ENCODE measurements at regions not wholly inside any gene's neighbourhood (a gene's known extent, or its start where the extent isn't known, plus 50 kb on each side); places are given as distances from the start of the nearest gene placed in this dataset.
A peak's percentile ranks its signal among the peaks of the same experiment; 100 is the strongest.

DNA sequence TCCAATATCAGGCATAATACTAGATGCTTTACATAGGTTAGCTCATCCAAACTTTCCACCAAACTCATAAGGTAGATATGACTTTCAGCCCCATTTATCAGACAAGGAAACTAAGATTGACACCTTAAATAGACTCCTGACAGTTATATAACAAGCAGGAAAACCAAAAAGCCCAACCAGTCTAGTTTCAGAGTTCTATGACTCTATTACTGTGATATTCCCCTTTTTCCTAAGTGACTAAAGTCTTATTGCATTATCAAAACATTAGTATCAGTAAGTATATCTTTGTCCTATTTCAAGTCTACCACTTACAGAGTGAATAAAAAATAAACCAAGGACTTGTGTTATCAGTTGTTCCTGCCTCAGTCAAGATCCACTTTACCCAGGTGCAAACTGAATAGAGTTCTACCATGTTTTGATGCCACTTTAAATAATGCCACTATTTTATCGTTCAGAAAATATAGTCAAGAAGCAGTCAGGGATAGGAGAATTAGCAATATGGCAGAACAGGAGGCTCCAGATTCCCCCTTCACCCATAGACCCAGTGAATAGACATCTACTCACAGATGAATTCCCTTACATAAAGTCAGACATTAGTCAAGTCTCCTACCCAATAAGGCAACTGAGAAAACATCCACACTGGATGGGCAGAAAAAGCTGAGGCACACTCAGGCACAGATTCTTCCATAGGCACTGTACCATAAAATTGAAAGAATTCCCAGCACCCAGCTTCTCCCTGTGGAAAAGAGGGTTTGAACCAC is 74.1 kb downstream of the CRPPA start:
- Histone ChIP-seq H3K9me3 (ENCODE audit: control insufficient read depth, insufficient read depth, low read length) (no peaks in the 10 kb centered on the region), H3K4me3 (ENCODE audit: low read depth, low read length) (no peak overlapping the region), H3K27me3 (ENCODE audit: control insufficient read depth, insufficient read depth, low read length) (no peaks in the 10 kb centered on the region), H3K27ac (ENCODE audit: low read depth, low read length) (no peak overlapping the region)
- ChIA-PET POLR2A (interaction anchor here (0.6 to 1.2 kb wide), 2 partner anchors 69 to 73 kb away, joined by 3 to 4 read pairs; no protein-coding TSS in a partner anchor), CTCF (interaction anchor here (1.9 kb wide), 1 partner anchor 217 kb away, joined by 5 read pairs; no protein-coding TSS in a partner anchor)
- DNase-seq (ENCODE audit: low read depth, low spot score): no peak
- TF ChIP-seq, protein P1, sequence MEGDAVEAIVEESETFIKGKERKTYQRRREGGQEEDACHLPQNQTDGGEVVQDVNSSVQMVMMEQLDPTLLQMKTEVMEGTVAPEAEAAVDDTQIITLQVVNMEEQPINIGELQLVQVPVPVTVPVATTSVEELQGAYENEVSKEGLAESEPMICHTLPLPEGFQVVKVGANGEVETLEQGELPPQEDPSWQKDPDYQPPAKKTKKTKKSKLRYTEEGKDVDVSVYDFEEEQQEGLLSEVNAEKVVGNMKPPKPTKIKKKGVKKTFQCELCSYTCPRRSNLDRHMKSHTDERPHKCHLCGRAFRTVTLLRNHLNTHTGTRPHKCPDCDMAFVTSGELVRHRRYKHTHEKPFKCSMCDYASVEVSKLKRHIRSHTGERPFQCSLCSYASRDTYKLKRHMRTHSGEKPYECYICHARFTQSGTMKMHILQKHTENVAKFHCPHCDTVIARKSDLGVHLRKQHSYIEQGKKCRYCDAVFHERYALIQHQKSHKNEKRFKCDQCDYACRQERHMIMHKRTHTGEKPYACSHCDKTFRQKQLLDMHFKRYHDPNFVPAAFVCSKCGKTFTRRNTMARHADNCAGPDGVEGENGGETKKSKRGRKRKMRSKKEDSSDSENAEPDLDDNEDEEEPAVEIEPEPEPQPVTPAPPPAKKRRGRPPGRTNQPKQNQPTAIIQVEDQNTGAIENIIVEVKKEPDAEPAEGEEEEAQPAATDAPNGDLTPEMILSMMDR (IDR thresholded peaks at IDR 0.05; ENCODE audit: low read depth, low read length): no peak

DNA sequence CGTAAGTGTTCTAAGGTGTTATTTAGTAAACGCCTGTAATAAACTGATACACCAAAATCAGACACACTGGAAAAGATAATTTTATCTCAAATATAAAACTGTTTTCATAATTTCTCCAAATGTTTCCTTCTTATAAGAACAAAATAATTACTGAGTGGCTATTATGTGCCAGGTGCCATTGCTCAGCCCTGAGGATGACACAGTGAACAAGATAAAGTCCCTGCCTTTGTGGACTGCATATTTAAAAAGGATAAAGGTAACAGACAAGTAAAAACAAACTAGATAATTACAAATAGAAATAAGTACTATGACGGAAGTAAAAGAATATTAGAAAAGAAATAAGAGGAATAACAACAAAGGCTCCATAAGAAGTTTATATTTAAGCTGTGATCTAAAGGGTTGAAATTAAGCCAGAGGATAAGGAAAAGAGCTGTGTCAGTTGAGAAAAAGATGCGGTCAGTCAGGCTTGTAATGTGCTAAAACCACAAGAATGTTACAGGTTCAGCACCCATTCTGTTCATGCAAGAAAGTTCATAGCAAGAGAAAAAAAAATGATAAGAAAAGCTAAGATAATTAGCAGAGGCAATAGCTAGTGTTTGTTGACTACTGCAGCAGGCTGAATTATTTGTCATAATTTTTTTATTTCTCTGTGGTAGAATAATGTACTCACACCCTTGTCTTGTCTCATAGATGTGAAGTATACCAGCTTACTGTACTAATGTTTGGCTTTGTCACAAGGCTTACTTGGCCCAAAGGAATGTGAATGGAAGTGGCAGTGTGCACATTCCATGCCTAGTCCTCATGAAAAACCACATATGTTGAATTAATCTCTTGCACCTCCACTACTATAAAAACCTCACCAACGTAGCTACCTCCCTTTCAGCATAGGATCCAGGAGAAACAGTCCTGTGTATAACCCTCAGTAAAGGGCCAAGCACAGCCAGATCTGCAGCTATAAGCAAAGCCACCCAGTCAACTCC is 75.1 kb downstream of the CRPPA start:
- Histone ChIP-seq H3K4me3 (ENCODE audit: low read depth, low read length) (no peak overlapping the region), H3K27me3 (ENCODE audit: control insufficient read depth, insufficient read depth, low read length) (no peaks in the 10 kb centered on the region), H3K27ac (ENCODE audit: low read depth, low read length) (no peak overlapping the region), H3K9me3 (ENCODE audit: control insufficient read depth, insufficient read depth, low read length) (no peaks in the 10 kb centered on the region)
- TF ChIP-seq, protein P1 (IDR thresholded peaks at IDR 0.05; ENCODE audit: low read depth, low read length): no peak
- CTCF ChIA-PET: interaction anchor here (1.9 kb wide), 1 partner anchor 218 kb away, joined by 5 read pairs; no protein-coding TSS in a partner anchor
- POLR2A ChIA-PET: interaction anchor here (0.5 to 1.0 kb wide), 2 partner anchors 74 to 433 kb away, joined by 3 read pairs; no protein-coding TSS in a partner anchor
- DNase-seq (ENCODE audit: low read depth, low spot score): peak; percentile 16

DNA sequence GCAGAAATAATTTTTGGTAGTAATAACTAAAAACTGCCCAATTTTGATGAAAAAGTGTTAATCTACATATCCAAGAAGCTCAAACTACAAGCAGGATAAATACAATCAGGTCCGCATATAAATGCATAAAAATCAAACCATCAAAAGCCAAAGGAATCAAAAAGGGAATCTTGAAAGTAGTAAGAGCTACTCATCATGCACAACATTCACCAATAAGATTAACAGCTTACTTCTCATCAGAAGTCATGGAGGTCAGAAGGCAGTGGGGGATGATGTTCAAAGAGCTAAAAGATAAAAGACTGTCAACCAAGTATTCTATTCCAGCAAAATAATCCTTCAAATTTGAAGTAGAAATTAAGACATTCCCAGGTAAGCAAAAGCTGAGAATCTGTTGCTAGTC is 76.4 kb downstream of the CRPPA start:
- CTCF ChIA-PET: no interaction called here
- Histone ChIP-seq H3K27me3 (ENCODE audit: control insufficient read depth, insufficient read depth, low read length) (no peaks in the 10 kb centered on the region), H3K4me3 (ENCODE audit: low read depth, low read length) (no peak overlapping the region), H3K9me3 (ENCODE audit: control insufficient read depth, insufficient read depth, low read length) (no peaks in the 10 kb centered on the region), H3K27ac (ENCODE audit: low read depth, low read length) (no peak overlapping the region)
- TF ChIP-seq, protein P1 (IDR thresholded peaks at IDR 0.05; ENCODE audit: low read depth, low read length): no peak
- no peak for DNase-seq (ENCODE audit: low read depth, low spot score)
- POLR2A ChIA-PET: no interaction called here

DNA sequence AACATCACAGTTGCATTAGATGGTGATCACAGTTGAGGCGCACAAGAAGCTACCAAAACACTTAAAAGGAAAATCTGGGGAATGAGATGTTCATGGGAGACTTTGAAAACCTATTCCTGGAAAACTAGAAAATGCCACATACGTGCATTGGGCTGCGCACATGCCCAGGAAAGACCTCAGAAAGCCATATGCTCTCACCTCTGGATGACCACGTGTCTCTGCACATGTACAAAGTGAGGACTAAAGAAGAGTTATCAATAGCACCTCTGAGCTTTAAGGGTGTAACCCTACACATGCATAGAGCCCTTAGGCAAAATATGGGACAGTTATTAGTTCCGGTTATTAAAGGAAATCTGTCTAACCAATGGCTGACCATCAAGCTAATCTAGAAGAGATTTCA is 77.7 kb downstream of the CRPPA start:
- ChIA-PET CTCF (no interaction called here), POLR2A (interaction anchor here (0.7 kb wide), 1 partner anchor 128 kb away, joined by 5 read pairs; no protein-coding TSS in a partner anchor)
- Histone ChIP-seq H3K4me3 (ENCODE audit: low read depth, low read length) (no peak overlapping the region), H3K9me3 (ENCODE audit: control insufficient read depth, insufficient read depth, low read length) (no peaks in the 10 kb centered on the region; the same call in 1 of the 2 replicates), H3K27ac (ENCODE audit: low read depth, low read length) (no peak overlapping the region), H3K27me3 (ENCODE audit: control insufficient read depth, insufficient read depth, low read length) (no peaks in the 10 kb centered on the region)
- DNase-seq (ENCODE audit: low read depth, low spot score): no peak
- TF ChIP-seq, protein P1 (IDR thresholded peaks at IDR 0.05; ENCODE audit: low read depth, low read length): no peak

All from AG04450 (cell line).